HepG2 (cell line): ENCODE measurements at regions not wholly inside any gene's neighbourhood (a gene's known extent, or its start where the extent isn't known, plus 50 kb on each side); places are given as distances from the start of the nearest gene placed in this dataset.

Experiments
- ATAC-seq: fragments of 200-7000 bp; cut with Tn5 transposase; 3 replicates; pipeline ENCODE4 v1.9.1; 2020; ENCODE audit warnings: mild to moderate bottlenecking, moderate library complexity
- BruUV-seq: library from RNA; stranded (reverse); fragments of 400-500 nt; replicated peaks from 2 replicates; lab custom pipeline; 2021; lab: Mats Ljungman, UMichigan
- CTCF ChIA-PET: fragments of 300-600 bp; formaldehyde crosslinking; extraction: SDS; loops from one replicate; lab custom pipeline; 2021; ENCODE audit warnings: low total read pairs, inconsistent platforms, low intra/inter-chr PET ratio; lab: Yijun Ruan, JAX
- POLR2A ChIA-PET: fragments of 350-600 bp; sonication (Branson Sonifier 250); formaldehyde crosslinking; loops from one replicate; lab custom pipeline; 2020; ENCODE audit warnings: antibody characterized with exemption, inconsistent platforms; lab: Yijun Ruan, JAX
- DNase-seq: peaks from one replicate; pipeline ENCODE4 v3.0.0-alpha.2; 2015; ENCODE audit warnings: low spot score
- FAIRE-seq: peaks from 3 replicates; lab custom pipeline; 2011; peaks lifted over from hg19 to GRCh38; lab: Jason Lieb, UNC
- H2AFZ ChIP-seq: one replicate; pipeline ENCODE4 v1.6.1; 2011; ENCODE audit warnings: low read length, inconsistent platforms
- H3K27ac ChIP-seq: fragments of 300-600 bp; 3 replicates; pipeline ENCODE4 v1.8.0; 2011; ENCODE audit warnings: mixed run types, mild to moderate bottlenecking, mixed read lengths, low read length, inconsistent platforms; ENCODE audit not compliant: insufficient read depth; ENCODE audit errors: extremely low read length
- H3K27me3 ChIP-seq, 2 experiments: fragments of 200-600 bp in 1 of 2; 2 replicates in 1 of 2; 3 replicates in 1 of 2; pipeline versions ENCODE4 v1.6.0 to v1.8.0; 2011; ENCODE audit warnings: low read length in 2 of 2, mild to moderate bottlenecking in 2 of 2, moderate library complexity in 2 of 2, inconsistent platforms in 1 of 2; ENCODE audit not compliant: insufficient read depth in 2 of 2, control insufficient read depth in 1 of 2
- H3K36me3 ChIP-seq, 2 experiments: fragments of 200-600 bp in 1 of 2; replicated peaks in 1 of 2; 2 replicates in 1 of 2; 3 replicates in 1 of 2; pipeline versions ENCODE4 v1.5.1 to v1.8.0; 2011; ENCODE audit warnings: low read length in 2 of 2, inconsistent platforms in 1 of 2; ENCODE audit not compliant: insufficient read depth in 2 of 2, control insufficient read depth in 1 of 2
- H3K4me1 ChIP-seq: 2 replicates; pipeline ENCODE4 v1.5.1; 2012; ENCODE audit warnings: low read length, inconsistent platforms; ENCODE audit not compliant: insufficient read depth
- H3K4me2 ChIP-seq: 2 replicates; pipeline ENCODE4 v1.6.0; 2011; ENCODE audit warnings: low read depth, low read length, inconsistent platforms
- H3K4me3 ChIP-seq, 3 experiments: fragments of 200-600 bp in 1 of 3; sonication (generic), shearing (Covaris generic) in 1 of 3; replicated peaks in 1 of 3; 2 replicates each; pipeline ENCODE4 v1.5.1; 2011 to 2016; ENCODE audit warnings: low read length in 3 of 3, inconsistent platforms in 2 of 3, low read depth in 2 of 3, mild to moderate bottlenecking in 2 of 3, control low read depth in 1 of 3, mixed read lengths in 1 of 3; ENCODE audit not compliant: insufficient read depth in 1 of 3
- H3K79me2 ChIP-seq: one replicate; pipeline ENCODE4 v1.6.1; 2011; ENCODE audit warnings: low read length, inconsistent platforms; ENCODE audit not compliant: insufficient read depth
- H3K9ac ChIP-seq: 2 replicates; pipeline ENCODE4 v1.6.0; 2011; ENCODE audit warnings: mild to moderate bottlenecking, low read depth, low read length, inconsistent platforms; ENCODE audit not compliant: insufficient read depth
- H3K9me3 ChIP-seq: 2 replicates; pipeline ENCODE4 v1.5.1; 2012; ENCODE audit warnings: mild to moderate bottlenecking, low read length
- H4K20me1 ChIP-seq: 2 replicates; pipeline ENCODE4 v1.6.0; 2011; ENCODE audit warnings: inconsistent platforms, mild to moderate bottlenecking, low read length, moderate library complexity; ENCODE audit not compliant: insufficient read depth
- ARID3A ChIP-seq: IDR thresholded peaks from 2 replicates; pipeline ENCODE4 v1.6.1; 2012; ENCODE audit warnings: low read depth, low read length, improper control_type of control experiment
- ATF3 ChIP-seq: sonication (generic); formaldehyde crosslinking; IDR thresholded peaks from 2 replicates; pipeline ENCODE4 v1.4.0; 2020; ENCODE audit warnings: missing genetic modification reagents
- MAFF ChIP-seq: IDR thresholded peaks from 2 replicates; pipeline ENCODE4 v1.6.1; 2011; ENCODE audit warnings: low read depth, low read length, improper control_type of control experiment
- PHF20 ChIP-seq: sonication (generic); formaldehyde crosslinking; IDR thresholded peaks from 2 replicates; pipeline ENCODE4 v1.5.0; 2020; ENCODE audit warnings: mild to moderate bottlenecking, missing genetic modification reagents
- PREB ChIP-seq: sonication (generic); formaldehyde crosslinking; IDR thresholded peaks from 2 replicates; pipeline ENCODE4 v1.4.0; 2020; ENCODE audit warnings: missing genetic modification reagents
- REST ChIP-seq, 2 experiments: IDR thresholded peaks; 2 replicates each; pipeline ENCODE4 v1.6.1; 2011 to 2012; ENCODE audit warnings: low read length in 2 of 2, borderline replicate concordance in 1 of 2, low read depth in 1 of 2, mild to moderate bottlenecking in 1 of 2, moderate library complexity in 1 of 2
- SALL1 ChIP-seq: sonication (generic); formaldehyde crosslinking; IDR thresholded peaks from 2 replicates; pipeline ENCODE4 v1.8.0; 2022; ENCODE audit warnings: mild to moderate bottlenecking, missing genetic modification reagents
- SNRNP70 ChIP-seq: fragments of 200-400 bp; formaldehyde crosslinking; IDR thresholded peaks from 2 replicates; pipeline ENCODE4 v1.6.1; 2017; ENCODE audit warnings: mild to moderate bottlenecking, low read depth, low read length, moderate library complexity
- STAT5B ChIP-seq: sonication (generic); formaldehyde crosslinking; IDR thresholded peaks from 2 replicates; pipeline ENCODE4 v1.4.0; 2020; ENCODE audit warnings: missing genetic modification reagents
- ZBTB25 ChIP-seq: IDR thresholded peaks from 2 replicates; pipeline ENCODE4 v1.6.1; 2018; ENCODE audit warnings: missing genetic modification reagents
- ZNF124 ChIP-seq: sonication (generic); formaldehyde crosslinking; IDR thresholded peaks from 2 replicates; pipeline ENCODE4 v1.4.0; 2020; ENCODE audit warnings: missing genetic modification reagents
- ZNF33A ChIP-seq: sonication (generic); formaldehyde crosslinking; IDR thresholded peaks from 2 replicates; pipeline ENCODE4 v1.5.1; 2020; ENCODE audit warnings: missing genetic modification reagents, mild to moderate bottlenecking, moderate library complexity, borderline replicate concordance
- ZNF510 ChIP-seq: sonication (generic); formaldehyde crosslinking; IDR thresholded peaks from 2 replicates; pipeline ENCODE4 v1.4.0; 2020; ENCODE audit warnings: low read depth, mild to moderate bottlenecking, missing genetic modification reagents
- ZNF546 ChIP-seq: sonication (generic); formaldehyde crosslinking; conservative IDR thresholded peaks from 2 replicates; pipeline ENCODE4 v1.8.1; 2023; ENCODE audit warnings: mild to moderate bottlenecking, missing genetic modification reagents
- ZNF766 ChIP-seq: sonication (generic); formaldehyde crosslinking; IDR thresholded peaks from 2 replicates; pipeline ENCODE4 v1.5.0; 2020; ENCODE audit warnings: missing genetic modification reagents, borderline replicate concordance
- ZNF792 ChIP-seq: IDR thresholded peaks from 2 replicates; pipeline ENCODE4 v1.6.1; 2016
- WGBS: methylation state at CpG from one replicate; pipeline ENCODE4 v1.1.6; 2017; ENCODE audit warnings: low lambda C conversion rate; 5-methylcytosine and 5-hydroxymethylcytosine counted together
- in situ Hi-C: cut with HindIII; loops from 2 replicates; pipeline ENCODE4 v1.10.0; 2017; ENCODE audit warnings: low pct_unique_long_range_greater_than_20kb; ENCODE audit not compliant: extremely low pct_ligation_motif_present
- intact Hi-C: fragments of 100-400 bp; cut with micrococcal nuclease; formaldehyde crosslinking; loops from one replicate; pipeline ENCODE4 v1.10.0; 2022; ENCODE audit not compliant: unreplicated experiment

GRCh38 chr4:71230271-71231128, 108.3 kb upstream of the SLC4A4 start:
- in situ Hi-C loops, result no loop called here
- no peak overlapping the region for H3K4me2 ChIP-seq
- no peaks in the 10 kb centered on the region for H4K20me1 ChIP-seq
- no peak for FAIRE-seq
- H3K27me3 ChIP-seq, result peaks cover 0 to 11% of the 10 kb centered on the region in 2 experiments; a peak in 4 of 5 replicates
- POLR2A ChIA-PET, result no interaction called here
- intact Hi-C loops, result no loop called here
- H2AFZ ChIP-seq, result no peak overlapping the region
- 38% methylated on average over 11 of the region's 11 CpGs for WGBS
- no peak for DNase-seq
- BruUV-seq, result no TSS peak
- no peak overlapping the region for H3K9ac ChIP-seq
- no peaks in the 10 kb centered on the region for H3K79me2 ChIP-seq
- H3K27ac ChIP-seq, result no peak overlapping the region
- CTCF ChIA-PET, result interaction anchor here (1.0 kb wide), 1 partner anchor 483 kb away, joined by 5 read pairs; no protein-coding TSS in a partner anchor
- no peaks in the 10 kb centered on the region for H3K9me3 ChIP-seq
- no peak for ATAC-seq
- H3K4me3 ChIP-seq, result no peak overlapping the region
- no peaks in the 10 kb centered on the region for H3K36me3 ChIP-seq
- no peaks in the 10 kb centered on the region for H3K4me1 ChIP-seq
- TF ChIP-seq ATF3 (CRISPR knock-in tag), result no peak
- TF ChIP-seq STAT5B (CRISPR knock-in tag), result no peak
- no peak for TF ChIP-seq SALL1
- TF ChIP-seq ZNF510 (CRISPR knock-in tag), result no peak
- TF ChIP-seq ZNF546 (CRISPR knock-in tag), result no peak
- no peak for TF ChIP-seq ZNF792 (CRISPR knock-in tag)
- TF ChIP-seq ZNF124 (CRISPR knock-in tag), result no peak
- TF ChIP-seq ZNF766 (CRISPR knock-in tag), result no peak
- TF ChIP-seq MAFF, result no peak
- TF ChIP-seq ZBTB25 (CRISPR knock-in tag), result no peak
- TF ChIP-seq SNRNP70, result no peak
- TF ChIP-seq REST (IDR thresholded peaks at IDR 0.05; ENCODE audit: borderline replicate concordance in 1 of 2, low read depth in 1 of 2, low read length in 2 of 2), result no peak
- TF ChIP-seq PREB, result no peak
- no peak for TF ChIP-seq ZNF33A (CRISPR knock-in tag)
- TF ChIP-seq ARID3A, result no peak
- TF ChIP-seq PHF20 (CRISPR knock-in tag), result no peak
